Endothelial cell of umbilical vein (primary cell): ENCODE measurements at regions not wholly inside any gene's neighbourhood (a gene's known extent, or its start where the extent isn't known, plus 50 kb on each side); places are given as distances from the start of the nearest gene placed in this dataset.

Experiments
- BruUV-seq: library from RNA; stranded (reverse); fragments of 400-500 nt; replicated peaks from 2 replicates; lab custom pipeline; 2021; lab: Mats Ljungman, UMichigan
- CTCF ChIA-PET: fragments of 300-600, 350-600 bp; sonication (Branson Sonifier 250); formaldehyde crosslinking; loops from one replicate; lab custom pipeline; 2021; ENCODE audit warnings: antibody characterized with exemption, inconsistent platforms; lab: Charles Lee
- POLR2A ChIA-PET: fragments of 300-600, 350-600 bp; sonication (Branson Sonifier 250); formaldehyde crosslinking; loops from one replicate; lab custom pipeline; 2021; ENCODE audit warnings: antibody characterized with exemption, inconsistent platforms; lab: Charles Lee
- DNase-seq: peaks from one replicate; pipeline ENCODE4 v3.0.0-alpha.2; 2011; ENCODE audit warnings: low read depth, low spot score
- FAIRE-seq: peaks from 2 replicates; lab custom pipeline; 2011; peaks lifted over from hg19 to GRCh38; lab: Jason Lieb, UNC
- H2AFZ ChIP-seq: 2 replicates; pipeline ENCODE4 v1.6.0; 2012; ENCODE audit warnings: low read depth, low read length, control low read depth, inconsistent platforms
- H3K27ac ChIP-seq: 2 replicates; pipeline ENCODE4 v1.5.1; 2011; ENCODE audit warnings: low read depth, mild to moderate bottlenecking, control low read depth, low read length, moderate library complexity; ENCODE audit not compliant: insufficient read depth
- H3K27me3 ChIP-seq, 2 experiments: 2 replicates each; pipeline versions ENCODE4 v1.6.0 to v1.6.1; 2011; ENCODE audit warnings: low read length in 2 of 2, mixed read lengths in 1 of 2; ENCODE audit not compliant: control insufficient read depth in 2 of 2, insufficient read depth in 2 of 2
- H3K36me3 ChIP-seq, 2 experiments: 2 replicates in 1 of 2; 3 replicates in 1 of 2; pipeline ENCODE4 v1.5.1; 2011; ENCODE audit warnings: low read length in 2 of 2, mild to moderate bottlenecking in 1 of 2, moderate library complexity in 1 of 2; ENCODE audit not compliant: control insufficient read depth in 2 of 2, insufficient read depth in 2 of 2; ENCODE audit errors: extremely low read depth in 1 of 2
- H3K4me1 ChIP-seq: 3 replicates; pipeline ENCODE4 v1.5.1; 2011; ENCODE audit warnings: mild to moderate bottlenecking, low read length; ENCODE audit not compliant: control insufficient read depth, insufficient read depth; ENCODE audit errors: extremely low read depth
- H3K4me2 ChIP-seq: 2 replicates; pipeline ENCODE4 v1.6.1; 2011; ENCODE audit warnings: low read length, control low read depth, mixed read lengths; ENCODE audit not compliant: insufficient read depth
- H3K4me3 ChIP-seq, 3 experiments: fragments of 200-600 bp in 1 of 3; sonication (generic), shearing (Covaris generic) in 1 of 3; replicated peaks in 1 of 3; 2 replicates each; pipeline ENCODE4 v1.5.1; 2011 to 2016; ENCODE audit warnings: control low read depth in 3 of 3, low read length in 3 of 3, mild to moderate bottlenecking in 2 of 3, inconsistent platforms in 1 of 3, low read depth in 1 of 3, moderate library complexity in 1 of 3; ENCODE audit not compliant: insufficient read depth in 1 of 3
- H3K79me2 ChIP-seq: 2 replicates; pipeline ENCODE4 v1.6.0; 2012; ENCODE audit warnings: low read length, inconsistent platforms; ENCODE audit not compliant: control insufficient read depth, insufficient read depth
- H3K9ac ChIP-seq: replicated peaks from 2 replicates; pipeline ENCODE3; 2011; ENCODE audit warnings: low read length, control low read depth; ENCODE audit not compliant: insufficient read depth; ENCODE audit errors: extremely low read depth
- H3K9me1 ChIP-seq: replicated peaks from 3 replicates; pipeline ENCODE4 v1.6.0; 2011; ENCODE audit warnings: mild to moderate bottlenecking, low read length; ENCODE audit not compliant: control insufficient read depth, insufficient read depth; ENCODE audit errors: extremely low read depth
- H3K9me3 ChIP-seq: replicated peaks from 2 replicates; pipeline ENCODE4 v1.5.1; 2012; ENCODE audit warnings: low read length, inconsistent platforms; ENCODE audit not compliant: control insufficient read depth, insufficient read depth
- H4K20me1 ChIP-seq: replicated peaks from 2 replicates; pipeline ENCODE3; 2011; ENCODE audit warnings: mild to moderate bottlenecking, low read length; ENCODE audit not compliant: control insufficient read depth, insufficient read depth; ENCODE audit errors: extremely low read depth
- EZH2 ChIP-seq: IDR thresholded peaks from 2 replicates; pipeline ENCODE4 v1.6.1; 2012; ENCODE audit warnings: borderline replicate concordance, low read depth, mild to moderate bottlenecking, moderate library complexity, low read length, inconsistent platforms; ENCODE audit not compliant: severe bottlenecking
- FOS ChIP-seq: IDR thresholded peaks from 2 replicates; pipeline ENCODE4 v1.6.1; 2011; ENCODE audit warnings: mild to moderate bottlenecking, low read length, moderate library complexity, borderline replicate concordance; ENCODE audit not compliant: insufficient read depth
- GATA2 ChIP-seq: IDR thresholded peaks from 2 replicates; pipeline ENCODE4 v1.7.0; 2011; ENCODE audit warnings: low read depth, mild to moderate bottlenecking, moderate library complexity, mixed read lengths, low read length; ENCODE audit not compliant: insufficient read length, insufficient read depth
- JUN ChIP-seq: IDR thresholded peaks from 2 replicates; pipeline ENCODE4 v1.6.1; 2011; ENCODE audit warnings: borderline replicate concordance, low read depth; ENCODE audit not compliant: insufficient read length, insufficient read depth
- MYC ChIP-seq: IDR thresholded peaks from one replicate; pipeline ENCODE4 v1.6.1; 2011; ENCODE audit warnings: mild to moderate bottlenecking, low read depth, low read length
- POLR2A ChIP-seq: IDR thresholded peaks from 2 replicates; pipeline ENCODE4 v1.6.1; 2012; ENCODE audit warnings: low read depth, mild to moderate bottlenecking, control low read depth, low read length
- POLR2AphosphoS5 ChIP-seq: IDR thresholded peaks from 2 replicates; pipeline ENCODE4 v1.6.1; 2012; ENCODE audit warnings: low read depth, mild to moderate bottlenecking, control low read depth, low read length, moderate library complexity; ENCODE audit not compliant: insufficient read depth
- dilution Hi-C: fragments of 300-500 bp; cut with MboI; formaldehyde crosslinking; loops from one replicate; pipeline ENCODE4 v1.15.0; 2019; ENCODE audit warnings: low sequenced_read_pairs; ENCODE audit not compliant: extremely low pct_ligation_motif_present
- intact Hi-C: fragments of 100-400 bp; cut with micrococcal nuclease; formaldehyde crosslinking; loops from one replicate; pipeline ENCODE4 v1.10.0; 2022
- TF ChIP-seq, protein P1 (sequence below): IDR thresholded peaks from 2 replicates; pipeline ENCODE4 v1.6.1; 2011; ENCODE audit not compliant: insufficient read depth, insufficient read length
- TF ChIP-seq, protein P2 (sequence below), 2 donors: IDR thresholded peaks; 1 replicate in 1 of 2; 2 replicates in 1 of 2; pipeline ENCODE4 v1.5.1; 2011; ENCODE audit warnings: low read length in 2 of 2, mild to moderate bottlenecking in 2 of 2, moderate library complexity in 2 of 2, control low read depth in 1 of 2, inconsistent platforms in 1 of 2, low read depth in 1 of 2; ENCODE audit not compliant: insufficient read depth in 1 of 2; ENCODE audit errors: extremely low read depth in 1 of 2

DNA sequence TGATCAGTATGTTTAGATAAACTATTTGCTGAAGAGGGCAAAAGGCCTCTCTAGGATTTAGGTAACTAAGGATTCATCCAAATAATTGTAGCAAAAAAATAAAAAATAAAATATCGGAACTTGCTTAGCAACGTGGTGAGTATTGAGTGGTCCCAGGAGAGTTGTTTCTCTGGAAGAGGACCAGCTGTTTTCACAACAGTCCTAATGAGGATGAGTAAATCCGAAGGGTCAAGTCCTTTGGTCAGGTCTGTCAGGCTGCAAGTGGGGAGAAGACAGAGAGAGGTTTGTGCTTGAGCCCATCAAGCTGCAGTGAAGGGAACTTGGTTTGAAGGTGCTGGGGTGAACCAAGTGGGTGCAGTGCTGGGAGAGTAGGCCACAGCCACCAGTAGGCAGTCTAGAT is 539.2 kb downstream of the SLC4A3 start:
- Histone ChIP-seq H3K27me3 (no peaks in the 10 kb centered on the region), H3K4me3 (no peak overlapping the region), H3K4me2 (no peak overlapping the region), H3K9me1 (no peaks in the 10 kb centered on the region), H3K9ac (no peak overlapping the region), H3K4me1 (no peaks in the 10 kb centered on the region), H3K27ac (no peak overlapping the region), H4K20me1 (no peaks in the 10 kb centered on the region), H3K79me2 (no peaks in the 10 kb centered on the region), H3K36me3 (no peaks in the 10 kb centered on the region), H2AFZ (no peak overlapping the region), H3K9me3 (peaks cover 2% of the 10 kb centered on the region)
- FAIRE-seq (no peak), DNase-seq (no peak)
- CTCF ChIA-PET, result no interaction called here
- POLR2A ChIA-PET, result no interaction called here
- no peak for TF ChIP-seq MYC
- TF ChIP-seq, protein P1, sequence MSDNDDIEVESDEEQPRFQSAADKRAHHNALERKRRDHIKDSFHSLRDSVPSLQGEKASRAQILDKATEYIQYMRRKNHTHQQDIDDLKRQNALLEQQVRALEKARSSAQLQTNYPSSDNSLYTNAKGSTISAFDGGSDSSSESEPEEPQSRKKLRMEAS, result no peak
- TF ChIP-seq, protein P2, sequence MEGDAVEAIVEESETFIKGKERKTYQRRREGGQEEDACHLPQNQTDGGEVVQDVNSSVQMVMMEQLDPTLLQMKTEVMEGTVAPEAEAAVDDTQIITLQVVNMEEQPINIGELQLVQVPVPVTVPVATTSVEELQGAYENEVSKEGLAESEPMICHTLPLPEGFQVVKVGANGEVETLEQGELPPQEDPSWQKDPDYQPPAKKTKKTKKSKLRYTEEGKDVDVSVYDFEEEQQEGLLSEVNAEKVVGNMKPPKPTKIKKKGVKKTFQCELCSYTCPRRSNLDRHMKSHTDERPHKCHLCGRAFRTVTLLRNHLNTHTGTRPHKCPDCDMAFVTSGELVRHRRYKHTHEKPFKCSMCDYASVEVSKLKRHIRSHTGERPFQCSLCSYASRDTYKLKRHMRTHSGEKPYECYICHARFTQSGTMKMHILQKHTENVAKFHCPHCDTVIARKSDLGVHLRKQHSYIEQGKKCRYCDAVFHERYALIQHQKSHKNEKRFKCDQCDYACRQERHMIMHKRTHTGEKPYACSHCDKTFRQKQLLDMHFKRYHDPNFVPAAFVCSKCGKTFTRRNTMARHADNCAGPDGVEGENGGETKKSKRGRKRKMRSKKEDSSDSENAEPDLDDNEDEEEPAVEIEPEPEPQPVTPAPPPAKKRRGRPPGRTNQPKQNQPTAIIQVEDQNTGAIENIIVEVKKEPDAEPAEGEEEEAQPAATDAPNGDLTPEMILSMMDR (IDR thresholded peaks at IDR 0.05; ENCODE audit: extremely low read depth in 1 of 2, insufficient read depth in 1 of 2, low read depth in 1 of 2, low read length in 2 of 2), result no peak
- TF ChIP-seq EZH2, result no peak
- BruUV-seq, result no TSS peak
- dilution Hi-C loops (no loop called here), intact Hi-C loops (no loop called here)

DNA sequence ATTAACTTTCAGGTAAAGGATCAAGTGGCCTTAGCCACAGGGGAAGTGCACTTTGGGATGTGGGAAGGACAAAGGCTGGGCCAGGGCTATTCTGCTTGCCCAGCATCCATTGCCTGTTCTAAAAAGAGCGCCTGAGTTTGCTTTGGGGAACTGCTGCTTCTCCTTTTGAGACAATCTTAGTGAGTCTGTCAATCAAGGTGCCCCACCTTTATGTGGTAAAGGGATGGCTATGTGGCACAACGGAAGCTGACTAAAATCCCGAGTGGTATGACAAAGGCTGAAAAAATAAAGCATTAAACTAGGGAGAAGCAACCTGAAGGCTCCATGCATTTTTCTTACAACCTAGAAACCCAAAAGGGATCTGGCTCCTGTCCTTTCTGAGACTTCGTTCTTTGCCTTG is 540.5 kb downstream of the SLC4A3 start:
- BruUV-seq, result no TSS peak
- POLR2A ChIA-PET, result no interaction called here

More for the DNA sequence above, 540.5 kb downstream of the SLC4A3 start:
- Histone ChIP-seq H4K20me1 (no peaks in the 10 kb centered on the region), H3K4me1 (no peaks in the 10 kb centered on the region), H3K79me2 (no peaks in the 10 kb centered on the region), H3K4me2 (no peak overlapping the region), H3K9me3 (peaks cover 4% of the 10 kb centered on the region), H3K9me1 (no peaks in the 10 kb centered on the region), H3K9ac (no peak overlapping the region), H3K27ac (no peak overlapping the region), H3K27me3 (no peaks in the 10 kb centered on the region), H3K36me3 (no peaks in the 10 kb centered on the region), H2AFZ (no peak overlapping the region), H3K4me3 (no peak overlapping the region)
- DNase-seq, result no peak
- TF ChIP-seq JUN, result no peak
- TF ChIP-seq, protein P2 (IDR thresholded peaks at IDR 0.05; ENCODE audit: extremely low read depth in 1 of 2, insufficient read depth in 1 of 2, low read depth in 1 of 2, low read length in 2 of 2), result no peak
- TF ChIP-seq MYC, result no peak
- TF ChIP-seq, protein P1, result no peak
- no peak for TF ChIP-seq POLR2AphosphoS5
- no peak for TF ChIP-seq FOS
- no peak for TF ChIP-seq EZH2
- TF ChIP-seq GATA2, result no peak
- no peak for TF ChIP-seq POLR2A
- CTCF ChIA-PET, result no interaction called here
- FAIRE-seq, result no peak
- dilution Hi-C loops (no loop called here), intact Hi-C loops (no loop called here)
